HG03025 (cell line): ENCODE measurements at regions not wholly inside any gene's neighbourhood (a gene's known extent, or its start where the extent isn't known, plus 50 kb on each side); places are given as distances from the start of the nearest gene placed in this dataset.

ENCODE experiments used
- ATAC-seq: cut with Tn5 transposase; IDR thresholded peaks from one replicate; pipeline ENCODE4 v1.9.1; 2021; ENCODE audit warnings: mild to moderate bottlenecking, moderate library complexity; ENCODE audit not compliant: unreplicated experiment, low FRiP score

GRCh38 chr11:27216270-27217149, 146.5 kb downstream of the CCDC34 start:
- no peak for ATAC-seq

GRCh38 chr11:27215471-27216269, 147.3 kb downstream of the CCDC34 start:
- no peak for ATAC-seq

GRCh38 chr11:27214713-27215112, 148.3 kb downstream of the CCDC34 start:
- ATAC-seq, result no peak

- no peak for ATAC-seq
These were observed 149.8 kb downstream of the CCDC34 start for GRCh38 chr11:27213232-27213660.

DNA sequence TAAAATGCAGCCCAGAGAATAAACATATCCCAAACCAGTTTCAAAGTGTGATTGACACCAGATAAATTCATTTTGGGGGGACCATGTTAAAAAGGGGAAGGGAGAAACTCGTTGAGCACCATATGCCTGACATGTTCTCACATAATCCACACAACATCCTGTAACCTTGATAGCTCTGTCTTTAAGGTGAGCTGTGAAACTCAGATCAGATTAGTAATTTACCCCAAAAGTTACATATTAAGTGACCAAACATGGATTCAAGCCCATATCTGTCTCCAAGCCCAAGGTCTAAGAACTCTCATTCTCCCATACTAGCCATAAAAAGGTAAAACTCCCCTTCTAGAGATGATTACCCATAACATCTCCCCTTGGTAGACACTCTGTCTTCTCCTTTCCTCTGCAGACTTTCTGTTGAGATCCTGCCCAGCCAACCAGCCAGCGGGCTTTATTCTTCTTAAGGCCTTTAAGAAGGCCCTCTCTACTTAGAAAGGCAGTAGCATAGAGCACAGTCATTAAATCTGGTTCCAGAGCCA, 150.7 kb downstream of the CCDC34 start:
- ATAC-seq, result no peak

GRCh38 chr11:27211370-27212127, 151.5 kb downstream of the CCDC34 start:
- ATAC-seq, result no peak

- ATAC-seq, result no peak
These were observed 152.5 kb downstream of the CCDC34 start for GRCh38 chr11:27210531-27210930.

- ATAC-seq, result no peak
These were observed 153.4 kb downstream of the CCDC34 start for GRCh38 chr11:27209562-27210005.

- ATAC-seq, result no peak
These were observed 154.2 kb downstream of the CCDC34 start for GRCh38 chr11:27208846-27209245.

GRCh38 chr11:27207025-27207650, 155.9 kb downstream of the CCDC34 start:
- no peak for ATAC-seq

DNA sequence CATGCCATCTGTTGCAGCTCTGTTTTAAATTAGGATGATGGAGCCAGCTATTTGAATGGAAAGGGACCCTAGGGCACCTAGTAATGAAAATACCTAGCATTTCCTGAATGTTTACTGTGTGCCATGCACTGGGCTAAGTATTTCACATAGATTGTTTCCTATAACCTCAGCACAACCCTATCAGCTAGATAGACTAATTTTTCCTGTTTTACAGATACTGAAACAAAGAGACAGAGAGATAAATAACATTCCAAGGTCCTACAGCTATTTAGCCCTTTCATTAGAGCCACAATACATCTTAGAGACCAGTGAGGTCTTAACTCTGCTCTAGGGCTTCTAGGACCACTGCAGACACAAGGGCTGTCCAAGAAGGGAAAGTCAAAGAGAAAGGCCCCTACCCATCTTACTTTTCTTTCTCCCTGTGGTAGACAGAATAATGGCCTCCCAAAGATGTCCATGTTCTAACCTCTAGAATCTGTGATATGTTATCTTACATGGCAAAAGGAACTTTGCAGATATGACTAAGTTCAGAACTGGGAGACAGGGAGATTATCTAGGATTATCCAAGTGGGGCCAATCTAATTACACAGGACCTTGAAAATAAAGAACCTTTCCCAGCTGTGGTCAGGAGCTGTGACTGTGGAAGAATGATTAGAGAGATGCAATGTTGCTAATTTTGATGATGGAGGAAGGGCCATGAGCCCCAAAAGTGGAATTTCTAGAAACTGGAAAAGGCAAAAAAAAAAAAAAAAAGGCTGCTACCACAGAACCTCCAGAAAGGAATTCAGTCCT, 157.0 kb downstream of the CCDC34 start:
- ATAC-seq, result no peak

- ATAC-seq, result no peak
These were observed 157.8 kb downstream of the CCDC34 start for GRCh38 chr11:27205250-27205649.

- no peak for ATAC-seq
These were observed 158.5 kb downstream of the CCDC34 start for GRCh38 chr11:27204529-27204928.

DNA sequence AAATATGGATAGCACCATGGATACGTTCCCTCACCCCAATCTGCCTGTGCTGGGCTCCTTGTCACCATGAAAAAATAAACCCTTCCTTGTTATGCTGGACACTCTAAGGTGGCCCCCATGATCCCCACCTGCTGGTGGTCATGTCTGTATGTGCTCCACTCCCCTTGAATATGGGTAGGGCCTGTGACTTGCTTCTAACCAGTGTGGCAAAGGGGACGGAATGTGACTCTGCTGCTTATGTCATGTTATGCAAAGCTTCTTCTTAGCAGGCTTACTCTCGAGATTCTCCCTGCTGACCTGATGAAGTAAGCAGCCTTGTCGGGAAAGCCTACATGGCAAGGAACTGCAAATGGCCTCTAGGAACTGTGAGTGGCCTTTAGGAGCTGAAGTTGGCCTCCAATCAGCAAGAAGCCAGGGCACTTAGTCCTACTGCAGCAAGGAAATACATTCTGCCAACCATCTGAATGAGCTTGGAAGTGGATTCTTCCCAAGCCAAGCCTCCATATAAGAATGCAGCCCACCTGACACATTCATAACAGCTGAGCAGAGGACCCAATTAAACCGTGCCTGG, 159.9 kb downstream of the CCDC34 start:
- no peak for ATAC-seq

DNA sequence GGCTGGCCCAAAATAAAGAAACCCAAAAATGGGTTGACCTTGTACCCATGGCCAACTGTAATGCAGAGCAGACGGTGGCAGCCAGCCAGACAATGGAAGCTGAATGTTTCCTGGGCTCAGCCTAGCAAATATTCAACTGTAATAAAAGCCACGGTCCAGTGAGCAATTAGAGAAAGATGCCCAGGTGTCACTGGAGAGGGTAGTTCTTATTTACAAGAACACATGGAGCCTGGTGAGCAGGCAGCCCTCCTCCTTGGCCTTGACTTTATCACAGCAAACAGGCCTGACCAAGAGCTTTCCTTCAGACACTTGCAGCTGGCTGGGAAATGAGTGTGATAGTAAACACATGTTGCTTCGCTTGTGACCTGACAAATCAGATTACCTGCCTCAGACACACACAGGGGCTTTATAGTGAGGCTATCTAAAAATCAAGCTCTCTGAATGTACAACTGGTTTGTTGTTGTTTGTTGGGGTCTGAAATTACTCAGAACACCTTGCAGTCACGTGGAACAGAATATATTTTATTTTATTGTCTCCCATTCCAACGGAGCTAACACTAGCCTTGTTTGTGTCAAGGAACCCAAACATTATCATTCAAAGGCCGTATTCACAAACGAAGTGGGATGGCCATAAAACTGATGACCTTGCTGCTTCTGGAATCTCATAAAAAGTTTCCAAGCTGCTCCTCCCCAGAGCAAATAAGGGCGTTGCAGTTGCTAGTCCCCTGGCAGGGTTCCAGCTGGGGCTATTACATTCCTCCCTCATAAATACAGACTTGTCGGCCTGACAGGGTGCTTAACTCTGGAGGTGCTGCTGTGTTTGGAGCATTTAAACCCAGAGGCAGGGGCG, 161.1 kb downstream of the BBOX1 start:
- no peak for ATAC-seq

DNA sequence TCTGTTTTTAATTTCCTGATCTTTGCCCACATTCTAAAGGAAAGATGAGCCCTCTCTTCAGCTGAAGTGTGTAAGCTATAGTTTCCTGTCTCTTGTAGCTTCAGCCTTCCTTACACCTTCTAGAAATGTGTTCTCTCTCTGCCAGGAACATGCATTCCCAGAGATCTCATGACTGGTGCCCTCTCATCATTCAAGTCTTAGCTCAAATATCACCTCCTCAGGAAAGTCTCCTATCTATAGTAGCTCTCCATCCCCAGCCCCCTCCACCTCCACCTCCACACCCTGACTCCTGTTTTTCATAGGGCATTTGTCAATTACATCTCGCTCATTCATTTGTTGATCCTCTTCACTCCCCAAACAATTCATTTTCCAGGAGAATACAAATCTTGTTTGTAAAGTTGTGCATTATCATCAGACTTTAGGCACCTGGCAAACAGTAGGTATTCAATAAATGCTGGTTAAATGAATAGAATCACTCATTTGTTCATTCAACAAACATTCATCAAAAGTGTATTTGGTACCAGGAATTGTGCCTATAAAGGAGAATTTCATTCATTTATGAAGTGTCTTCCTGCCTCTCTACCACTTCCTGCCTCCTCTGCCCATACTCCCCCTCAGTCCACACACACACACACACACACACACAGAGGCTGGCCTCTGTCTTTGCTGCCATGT, 160.3 kb downstream of the BBOX1 start:
- ATAC-seq, result no peak

DNA sequence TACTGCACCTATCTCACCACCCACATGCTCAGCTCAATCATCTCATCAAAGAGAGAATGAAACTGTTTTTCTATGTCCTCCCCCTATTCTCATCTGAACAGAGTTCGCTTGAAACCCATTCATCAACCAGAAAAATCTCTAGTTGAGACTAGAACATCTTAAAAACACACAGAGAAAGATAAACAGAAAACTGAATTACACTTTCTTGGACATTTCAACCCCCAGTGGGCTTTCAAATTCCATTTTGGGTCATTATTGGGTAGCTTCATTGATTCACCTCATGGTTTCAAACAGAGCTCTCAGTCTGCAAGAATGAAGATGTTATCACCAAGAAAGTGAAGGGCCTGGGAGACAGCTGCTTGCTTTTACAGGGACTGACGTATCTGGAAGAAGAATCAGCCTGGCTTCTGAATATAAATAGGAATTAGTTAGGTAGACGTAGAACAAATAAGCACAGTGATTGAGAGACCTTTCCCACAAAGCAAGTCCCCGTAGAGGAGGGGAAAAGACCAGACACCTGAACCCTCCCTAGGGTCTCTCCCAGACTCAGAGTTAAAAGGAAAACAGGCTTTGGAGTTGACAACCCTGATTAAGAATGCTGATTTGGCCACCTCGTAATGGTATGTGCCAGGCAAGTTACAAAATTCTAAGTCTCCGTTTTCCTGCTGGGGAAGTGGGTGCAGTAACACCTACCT, 155.7 kb downstream of the BBOX1 start:
- no peak for ATAC-seq
